GM19238 (cell line): ENCODE measurements at regions not wholly inside any gene's neighbourhood (a gene's known extent, or its start where the extent isn't known, plus 50 kb on each side); places are given as distances from the start of the nearest gene placed in this dataset.
"Not testable (repeated sequence)": the region's sequence is repeated elsewhere in the genome, so short reads cannot be mapped to it uniquely, and the experiment has no call there.

ENCODE experiments used
- DNase-seq: peaks from one replicate; pipeline ENCODE4 v3.0.0; 2011; ENCODE audit warnings: low spot score; ENCODE audit not compliant: insufficient read length

DNA sequence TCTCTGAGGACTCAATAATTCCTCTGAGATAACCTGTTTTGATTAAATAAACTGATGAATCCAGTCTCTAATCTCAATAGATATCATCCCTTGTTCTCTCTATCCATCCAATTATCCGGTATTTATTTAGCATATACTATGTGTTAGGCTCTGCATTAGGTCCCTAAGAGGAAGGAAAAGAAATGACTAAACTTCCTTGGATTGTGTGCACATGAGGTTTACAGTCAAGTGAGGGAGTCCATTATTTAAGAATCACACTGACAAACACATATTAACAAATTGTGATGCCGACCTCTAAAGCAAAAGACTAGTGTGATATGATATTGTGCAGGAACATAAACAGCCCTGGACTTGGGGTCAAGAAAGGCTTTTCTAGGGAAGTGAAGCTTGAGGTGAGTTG is 140.8 kb downstream of the HMHB1 start:
- no peak for DNase-seq

DNA sequence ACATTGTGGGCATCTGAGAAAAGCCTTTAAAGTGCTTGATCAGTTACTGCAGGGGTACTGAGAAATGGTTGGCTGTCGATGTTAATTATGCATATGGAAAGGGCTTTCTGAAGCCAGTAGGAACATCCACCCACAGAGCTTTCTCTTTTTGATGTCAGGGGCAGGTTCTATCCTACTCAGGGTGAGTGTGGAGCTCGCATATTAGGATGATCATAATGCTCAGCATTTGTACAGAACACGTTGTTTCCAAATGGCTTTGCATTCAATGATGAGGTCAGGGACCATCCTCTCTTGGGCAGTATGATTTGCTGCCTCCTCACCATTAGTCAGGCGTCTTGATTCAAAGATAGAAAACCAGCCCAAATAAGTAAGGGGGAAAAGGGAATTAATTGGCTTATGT is 141.9 kb downstream of the HMHB1 start:
- DNase-seq, result no peak

DNA sequence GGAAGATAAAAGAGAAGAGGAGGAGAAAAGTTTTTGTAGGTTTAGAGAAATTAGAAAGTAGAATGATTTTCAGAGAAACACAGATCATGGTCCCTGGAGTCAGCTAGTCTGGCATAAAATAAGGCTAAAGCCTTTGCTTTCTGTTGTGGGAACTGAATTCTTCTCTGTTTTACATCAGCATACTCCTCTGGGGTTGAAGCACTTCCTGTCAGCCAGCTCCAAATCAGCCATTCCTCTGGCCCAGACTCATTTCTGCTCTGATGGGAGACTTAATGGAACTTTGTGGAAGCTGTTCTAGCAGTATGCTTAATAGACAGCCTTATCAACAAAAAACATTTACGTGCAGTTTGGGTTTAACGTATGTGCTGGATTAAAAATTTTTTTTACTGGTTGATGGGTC is 143.2 kb downstream of the HMHB1 start:
- no peak for DNase-seq

DNA sequence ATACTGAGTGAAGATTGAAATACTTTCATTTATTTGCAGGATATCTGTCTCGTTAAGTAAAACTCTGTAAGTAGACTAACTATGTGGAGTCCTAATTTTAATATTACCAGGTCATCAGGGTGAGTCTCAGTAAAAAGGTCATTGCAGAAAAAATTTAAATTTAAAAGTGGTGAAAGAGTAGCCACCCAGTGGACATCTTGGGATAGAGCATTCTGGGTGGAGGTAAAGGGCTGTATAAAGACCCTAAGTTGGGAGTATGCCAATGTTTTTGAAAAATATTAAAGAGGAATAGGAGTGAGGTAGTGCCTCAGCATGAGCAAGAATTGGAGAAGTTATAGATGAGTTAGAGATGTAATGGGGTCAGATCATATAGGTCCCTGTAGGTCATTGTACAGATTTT is 145.5 kb downstream of the HMHB1 start:
- DNase-seq, result no peak

DNA sequence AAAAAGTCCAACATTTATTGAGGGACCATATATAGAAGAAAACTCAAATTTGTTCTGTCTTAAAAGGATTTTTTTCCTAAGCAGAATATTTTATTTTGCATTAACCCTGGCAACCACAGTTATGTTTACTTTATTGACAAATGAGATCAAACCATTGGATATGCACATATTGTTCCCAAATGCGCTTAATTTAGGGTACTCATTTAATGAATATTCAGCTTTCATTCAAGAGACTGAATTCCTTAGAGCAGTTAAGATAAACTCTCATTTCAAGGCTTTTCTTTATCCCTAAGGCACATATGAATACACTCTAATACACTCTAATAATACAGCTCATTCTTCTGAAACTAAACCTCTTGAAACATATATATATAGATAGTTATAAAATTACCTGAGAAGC is 150.2 kb downstream of the HMHB1 start:
- DNase-seq, result no peak

DNA sequence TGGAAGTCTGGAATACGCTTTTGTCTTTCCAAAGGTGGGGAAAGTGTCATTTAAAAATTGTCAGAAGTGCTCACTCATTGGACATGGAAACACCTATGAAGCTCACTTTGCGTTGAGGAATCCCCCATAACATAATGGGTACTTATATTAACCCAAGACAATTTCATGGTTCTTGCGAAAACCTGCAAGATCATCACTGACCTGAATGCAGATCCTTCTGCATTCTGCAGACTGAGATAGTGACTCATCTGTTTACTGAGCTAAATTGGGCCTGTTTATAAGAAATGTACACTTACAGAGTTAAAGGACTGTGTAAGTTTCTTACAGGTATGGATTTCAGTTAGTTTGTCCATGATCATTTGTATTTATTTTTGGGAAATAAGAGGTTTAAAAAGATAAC is 153.0 kb downstream of the HMHB1 start:
- no peak for DNase-seq

DNA sequence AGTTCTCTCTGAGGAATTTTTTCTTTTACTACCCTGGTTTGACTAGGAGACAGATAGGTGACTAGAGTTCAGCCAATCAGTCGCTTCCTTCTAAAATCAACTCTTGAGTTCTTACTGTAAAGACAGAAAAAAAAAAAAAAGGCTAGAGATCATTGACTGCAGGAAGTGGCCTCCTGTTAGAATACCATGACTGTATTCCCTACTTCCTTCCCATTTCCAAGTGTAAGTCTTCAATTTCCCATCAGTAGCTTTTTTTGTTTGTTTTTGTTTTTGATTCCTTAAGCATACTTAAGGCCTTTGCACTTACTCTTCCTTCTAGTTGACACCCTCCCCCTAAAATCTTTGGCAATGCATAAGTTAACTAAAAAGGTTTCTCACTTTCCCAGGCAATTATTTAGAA is 154.3 kb downstream of the HMHB1 start:
- no peak for DNase-seq

DNA sequence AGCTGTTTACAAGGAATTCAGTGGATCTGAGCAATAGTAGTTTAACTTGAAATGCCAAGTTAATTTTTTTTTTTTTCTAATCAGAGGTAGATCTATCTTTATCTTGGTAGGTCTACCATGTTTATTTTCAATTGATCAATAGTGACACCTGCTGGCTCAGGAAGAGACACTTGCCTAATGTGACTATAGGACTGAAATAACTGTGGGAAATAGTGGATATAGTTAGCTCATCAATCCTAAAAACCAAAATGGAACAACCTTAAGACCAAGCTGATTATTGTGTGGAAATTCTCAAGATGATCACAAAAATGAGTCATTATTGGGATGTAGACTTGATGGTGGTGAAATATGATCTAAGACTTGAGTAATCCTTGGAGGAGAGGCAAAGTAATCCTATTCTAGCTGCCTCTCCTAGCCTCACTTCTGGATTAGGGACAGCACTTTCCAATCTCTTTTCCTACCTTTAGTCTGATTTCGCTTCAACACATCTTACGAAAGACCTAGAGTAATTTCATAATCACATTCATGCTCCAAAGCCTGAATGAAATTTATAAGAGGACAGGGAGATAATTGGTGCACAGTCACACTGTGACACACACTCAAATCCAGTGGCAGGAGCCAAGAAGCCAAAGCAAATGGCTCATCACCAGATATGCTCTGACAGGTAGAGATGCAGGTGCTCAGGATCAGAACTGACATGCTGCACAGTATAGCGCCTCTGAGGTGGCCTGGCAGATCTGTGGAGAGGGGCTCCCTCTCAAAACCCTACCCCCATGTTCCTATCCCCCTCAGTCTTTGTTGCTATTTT is 156.3 kb downstream of the HMHB1 start:
- DNase-seq, result no peak

DNA sequence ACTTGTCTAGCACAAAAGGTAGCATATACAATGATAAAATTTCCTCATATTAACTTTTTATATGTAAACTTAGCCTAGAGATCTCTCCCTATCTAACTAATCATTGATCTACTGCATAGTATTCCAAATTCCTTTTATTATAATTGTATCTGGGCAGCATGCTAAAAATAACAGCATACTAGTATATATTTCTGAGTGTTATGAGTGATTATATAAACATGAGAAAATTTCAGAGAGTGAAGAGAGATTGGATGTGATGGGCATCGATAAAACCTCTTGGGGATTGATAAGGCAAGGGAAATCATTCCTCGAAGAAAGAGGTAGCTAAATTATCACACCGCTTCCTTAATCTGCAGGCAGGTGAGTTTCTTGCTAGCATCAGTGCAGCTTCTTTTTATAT is 158.2 kb downstream of the HMHB1 start:
- no peak for DNase-seq

DNA sequence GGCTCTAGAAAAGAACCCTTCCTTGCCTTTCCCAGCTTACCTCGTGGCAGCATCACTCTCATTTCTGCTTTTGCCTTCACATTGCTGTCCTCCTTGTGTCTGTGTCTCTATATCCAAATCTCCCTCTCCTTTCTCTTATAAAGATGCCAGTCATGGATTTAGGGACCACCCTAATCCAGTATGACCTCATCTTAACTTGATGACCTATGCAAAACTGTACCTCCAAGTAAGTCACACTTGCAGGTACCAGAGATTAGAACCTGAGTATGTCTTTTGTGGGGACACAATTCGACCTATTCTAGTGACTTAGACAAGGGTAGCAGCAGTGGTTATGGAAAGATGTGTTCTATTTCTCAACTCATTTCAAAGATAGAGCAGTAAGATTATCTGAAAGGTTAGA is 160.1 kb downstream of the HMHB1 start:
- DNase-seq, result no peak

DNA sequence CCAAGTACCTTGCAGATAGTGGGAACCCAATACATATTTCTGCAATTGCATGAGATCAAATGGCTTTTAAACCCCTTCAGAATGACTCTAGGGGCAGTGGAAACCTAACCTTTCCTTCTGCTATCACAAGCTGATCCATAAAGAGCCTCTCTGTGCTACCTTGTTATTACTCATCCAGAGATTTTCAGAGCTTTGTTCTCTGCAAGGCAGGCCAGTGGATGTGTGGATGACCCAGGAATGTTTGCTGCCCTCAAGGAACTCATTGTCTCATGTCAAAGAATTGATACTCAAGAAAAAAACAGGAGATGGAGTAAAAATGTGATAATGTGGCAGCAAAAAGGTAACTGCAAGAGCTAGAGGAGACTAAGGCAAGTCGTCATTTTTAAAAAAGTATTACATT is 164.1 kb downstream of the HMHB1 start:
- DNase-seq, result no peak

DNA sequence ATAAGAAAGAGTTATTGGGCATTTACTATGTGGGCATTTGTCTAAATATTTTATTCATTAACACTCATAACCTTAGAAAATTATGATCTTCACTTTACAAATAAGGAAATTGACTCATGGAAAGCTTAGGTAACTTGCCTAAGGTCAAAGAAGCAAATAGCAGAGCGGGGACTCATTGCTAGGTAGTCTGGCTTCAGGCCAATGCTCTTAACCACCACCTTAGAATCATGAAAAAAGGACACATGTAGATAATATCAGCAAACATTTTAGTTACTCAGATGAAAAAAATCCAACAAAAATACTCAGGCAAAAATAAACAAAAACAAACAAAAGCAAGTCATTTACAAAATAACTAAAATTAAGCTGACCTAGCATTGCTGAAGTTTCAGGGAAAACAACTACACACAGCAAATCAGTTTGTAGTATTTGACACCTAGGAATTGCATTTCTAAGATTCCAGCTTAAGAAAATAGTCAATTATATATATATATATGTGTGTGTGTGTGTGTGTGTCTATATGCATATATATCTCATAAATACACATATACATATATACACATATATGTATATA is 166.0 kb downstream of the HMHB1 start:
- DNase-seq, result no peak

DNA sequence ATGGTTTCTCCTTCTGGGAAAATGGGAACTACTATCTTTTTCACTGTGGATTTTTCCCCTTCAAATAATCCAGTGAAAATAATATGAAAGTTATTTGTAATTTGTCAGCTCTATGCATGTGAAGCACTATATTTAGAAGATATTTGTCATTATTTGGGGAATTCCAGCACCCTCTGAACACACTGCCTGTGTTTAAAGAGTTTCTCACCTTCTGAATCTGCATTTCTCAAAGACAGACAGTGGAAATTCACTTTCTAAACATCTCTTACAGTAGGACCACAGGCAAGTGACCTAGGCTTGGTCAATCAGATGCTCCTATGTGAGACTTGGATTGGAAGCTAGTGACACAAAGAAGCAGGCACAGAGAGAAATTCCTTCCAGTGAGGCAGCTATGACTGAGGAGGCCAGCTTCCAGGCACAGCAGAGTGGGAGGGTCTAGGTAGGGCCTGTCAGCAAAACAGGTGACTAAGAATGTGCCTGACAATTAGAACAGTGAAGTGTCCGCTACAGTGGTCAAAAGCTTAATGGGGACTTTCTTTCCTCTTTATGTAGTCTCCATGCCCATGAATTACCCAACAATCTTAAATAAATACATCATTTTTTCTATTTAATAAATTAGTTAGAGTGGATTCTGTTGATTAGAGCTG is 167.2 kb downstream of the HMHB1 start:
- no peak for DNase-seq

DNA sequence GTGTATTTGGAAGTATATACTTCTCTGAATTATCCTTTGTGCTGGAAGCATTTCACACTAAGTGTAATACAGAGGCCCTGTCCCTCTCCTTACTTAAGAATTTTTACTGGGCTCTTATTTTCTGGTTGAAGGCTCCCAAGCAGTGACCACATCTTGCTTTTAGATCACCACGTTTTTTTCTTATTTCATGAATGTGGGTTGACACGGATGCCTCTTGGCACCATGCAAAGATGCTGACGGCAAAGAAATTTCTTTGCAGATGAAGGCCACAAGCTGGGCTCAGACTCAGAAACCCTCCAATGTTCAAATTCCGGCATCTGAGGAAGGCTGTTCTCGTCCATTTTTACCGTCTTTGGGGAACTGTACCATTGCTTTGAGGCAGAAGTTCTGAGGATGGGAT is 168.5 kb downstream of the HMHB1 start:
- DNase-seq, result no peak

DNA sequence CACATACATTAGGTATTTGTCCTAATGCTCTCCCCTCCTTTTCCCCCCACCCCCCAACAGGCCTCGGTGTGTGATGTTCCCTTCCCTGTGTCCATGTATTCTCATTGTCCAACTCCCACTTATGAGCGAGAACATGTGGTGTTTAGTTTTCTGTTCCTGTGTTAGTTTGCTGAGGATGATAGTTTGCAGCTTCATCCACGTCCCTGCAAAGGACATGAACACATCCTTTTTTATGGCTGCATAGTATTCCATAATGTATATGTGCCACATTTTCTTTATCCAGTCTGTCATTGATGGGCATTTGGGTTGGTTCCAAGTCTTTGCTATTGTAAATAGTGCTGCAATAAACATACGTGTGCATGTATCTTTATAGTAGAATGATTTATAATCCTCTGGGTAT is 171.0 kb downstream of the HMHB1 start:
- DNase-seq, result not testable (repeated sequence)

DNA sequence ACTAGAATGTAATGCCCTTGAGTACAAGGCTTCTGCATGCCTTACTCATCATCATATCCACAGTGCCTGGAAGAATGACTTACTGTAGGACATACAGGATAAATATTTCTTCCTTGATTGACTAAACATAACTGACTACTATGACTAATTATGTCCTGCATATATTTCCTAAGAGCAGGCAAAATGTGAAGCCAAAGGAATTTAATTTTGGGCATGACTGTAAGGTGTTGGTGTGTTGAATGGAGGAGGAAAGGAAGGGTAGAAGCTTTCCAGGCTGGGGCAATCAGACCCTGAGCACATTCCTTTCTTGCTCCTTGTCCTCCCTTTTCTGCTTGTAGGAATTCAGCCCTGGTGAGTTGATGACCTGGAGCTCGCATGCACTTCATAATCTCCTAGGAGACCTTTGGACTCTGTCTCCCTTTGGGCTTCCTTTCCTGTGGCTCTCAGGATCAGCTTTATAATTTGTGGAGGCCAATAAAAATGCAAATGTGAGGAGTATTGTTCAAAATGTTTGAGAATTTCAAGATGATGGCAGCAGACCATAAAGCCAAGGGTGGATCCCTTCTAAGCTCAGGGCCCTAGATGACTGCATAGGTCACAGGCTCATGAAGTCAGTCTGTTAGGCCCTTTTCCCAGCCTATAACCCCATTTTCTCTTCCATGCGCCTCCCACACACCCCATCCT is 174.0 kb downstream of the HMHB1 start:
- no peak for DNase-seq

DNA sequence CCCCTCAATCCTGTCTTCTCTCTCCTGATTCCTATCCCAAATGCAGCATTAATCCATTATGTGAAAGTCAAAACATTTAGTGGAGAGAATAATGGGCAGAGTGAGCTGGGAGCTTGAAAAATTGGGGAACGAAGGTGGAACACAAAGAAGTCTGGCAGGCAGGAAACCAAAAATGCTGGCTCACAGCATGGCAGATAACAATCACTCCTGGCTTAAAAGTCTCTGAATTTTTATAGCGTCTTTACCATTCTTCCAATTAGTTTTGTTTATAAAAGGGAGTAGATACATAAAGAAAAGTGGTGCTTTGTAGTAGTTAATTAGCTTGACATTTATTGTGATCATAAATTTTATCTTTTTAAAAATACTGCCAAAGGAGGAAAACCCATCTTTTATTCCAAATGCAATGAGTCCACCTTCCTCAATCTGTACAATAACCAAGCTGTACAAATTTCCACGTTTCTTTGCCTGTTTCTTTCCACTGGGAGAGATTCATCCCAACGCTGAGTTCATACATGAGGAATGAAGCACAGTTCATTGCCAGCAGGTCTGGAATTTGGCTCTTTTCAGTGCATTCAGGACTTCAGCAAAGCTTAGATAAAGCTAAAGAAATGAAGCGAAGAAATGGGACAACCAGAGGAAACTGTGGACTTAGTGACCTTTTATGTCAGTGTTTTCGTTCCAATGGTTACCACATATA is 174.7 kb downstream of the HMHB1 start:
- no peak for DNase-seq

DNA sequence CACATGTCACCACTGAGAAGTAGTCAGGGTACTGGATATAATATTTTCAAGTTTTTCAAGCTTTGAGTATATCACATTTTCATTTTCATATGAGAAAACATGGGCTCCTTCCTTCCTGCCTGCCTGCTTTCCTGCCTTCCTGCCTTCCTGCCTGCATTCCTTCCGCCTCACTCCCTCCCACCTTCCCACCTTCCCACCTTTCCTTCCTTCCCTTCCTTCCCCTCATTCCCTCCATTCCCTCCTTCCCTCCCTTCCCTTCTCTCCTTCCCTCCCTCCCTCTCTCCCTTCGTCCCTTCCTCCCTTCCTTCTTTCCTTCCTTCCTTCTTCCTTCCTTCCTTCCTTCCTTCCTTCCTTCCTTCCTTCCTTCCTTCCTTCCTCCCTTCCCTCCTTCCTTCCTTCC is 175.3 kb downstream of the HMHB1 start:
- no peak for DNase-seq

DNA sequence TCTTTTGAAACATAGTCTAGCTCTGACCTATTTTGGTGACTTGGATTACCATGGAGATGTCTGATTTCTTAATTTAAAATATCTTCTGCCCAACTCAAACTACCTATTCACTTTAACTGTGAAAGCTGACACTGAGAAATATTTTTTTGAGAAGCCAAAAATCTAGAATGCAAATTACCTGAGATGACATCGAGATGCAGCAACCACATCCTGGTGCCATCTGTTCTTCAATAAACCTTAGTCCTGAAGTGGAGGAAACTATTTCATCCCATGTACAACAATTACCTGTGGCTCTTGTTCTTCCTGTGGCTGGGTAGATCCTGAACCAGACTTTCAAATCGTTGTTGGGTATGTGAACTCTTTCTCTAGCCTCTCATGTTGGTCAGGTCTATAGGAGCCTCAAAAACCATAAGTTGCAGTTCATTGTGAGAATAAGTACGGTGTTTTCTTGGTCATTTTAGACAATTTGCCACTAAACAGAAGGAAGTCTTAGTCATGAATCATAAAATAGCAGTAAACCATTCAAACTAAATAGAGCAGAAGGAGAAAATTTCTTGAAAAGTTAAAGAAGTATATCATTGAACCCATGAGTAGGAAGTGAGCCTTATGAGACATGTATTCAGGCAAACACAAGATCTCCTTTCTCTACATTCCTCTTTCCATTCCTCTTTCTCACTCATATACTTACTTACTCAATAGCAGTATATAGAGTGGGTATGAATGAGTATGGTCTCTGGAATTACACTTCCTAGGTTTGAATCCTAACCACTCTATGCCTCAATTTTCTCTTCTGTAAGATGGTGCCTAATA is 176.0 kb downstream of the HMHB1 start:
- no peak for DNase-seq

DNA sequence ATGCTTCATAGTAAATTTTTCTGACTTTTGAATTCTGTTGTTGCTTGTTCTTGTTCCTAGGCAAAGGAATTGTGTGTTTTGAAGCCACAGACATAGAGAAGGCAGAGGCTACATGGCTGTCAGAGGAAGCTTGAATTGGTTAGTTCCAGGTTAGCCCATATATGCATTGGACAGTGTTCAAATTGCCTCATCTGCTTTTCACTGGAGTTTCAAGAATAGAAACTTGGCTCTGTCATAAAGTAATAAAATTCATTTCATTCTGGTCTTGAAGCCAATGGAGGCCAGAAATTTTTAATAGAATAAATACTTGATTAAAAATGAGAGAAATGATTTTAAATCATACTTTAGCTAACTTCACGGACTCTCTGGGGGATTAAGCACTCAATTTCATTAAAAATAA is 178.0 kb downstream of the YIPF5 start:
- DNase-seq, result no peak

DNA sequence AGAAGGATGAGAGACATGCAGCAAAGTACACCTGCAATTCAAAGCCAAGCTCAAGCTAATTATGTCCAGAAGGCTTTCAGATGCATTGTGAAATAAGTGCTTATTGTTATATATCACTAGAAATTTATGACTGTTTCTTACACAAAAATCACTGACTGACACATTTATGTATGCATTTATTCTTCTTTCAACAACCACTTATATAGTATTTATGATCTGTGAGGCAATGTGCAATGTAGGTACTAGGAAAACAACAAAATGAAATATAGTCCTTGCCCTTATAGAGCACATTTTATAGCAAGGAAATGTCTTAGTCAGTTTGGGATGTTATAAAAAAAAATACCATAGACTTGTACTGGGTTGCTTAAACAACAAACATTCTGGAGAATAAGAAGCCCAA is 167.6 kb downstream of the YIPF5 start:
- DNase-seq, result no peak
